ENCODE measurements at regions not wholly inside any gene's neighbourhood (a gene's known extent, or its start where the extent isn't known, plus 50 kb on each side); places are given as distances from the start of the nearest gene placed in this dataset.

GRCh38 chrX:124573468-124573867 is 227.1 kb downstream of the SH2D1A start:
- no peak overlapping the region for H3K27ac Mint-ChIP-seq
- H3K27me3 Mint-ChIP-seq (ENCODE audit: low read depth), result peaks cover 4% of the 10 kb centered on the region
- H3K4me3 Mint-ChIP-seq, result no peak overlapping the region
- no peaks in the 10 kb centered on the region for H3K9me3 Mint-ChIP-seq
- no peaks in the 10 kb centered on the region for H3K36me3 Mint-ChIP-seq (ENCODE audit: low read depth)
- no peaks in the 10 kb centered on the region for H3K4me1 Mint-ChIP-seq (ENCODE audit: low read depth)

GRCh38 chrX:124592744-124593143 is 246.4 kb downstream of the SH2D1A start:
- Mint-ChIP-seq H3K36me3 (ENCODE audit: low read depth) (no peaks in the 10 kb centered on the region), H3K27ac (no peak overlapping the region), H3K27me3 (ENCODE audit: low read depth) (no peaks in the 10 kb centered on the region), H3K4me3 (no peak overlapping the region), H3K9me3 (peaks cover 6% of the 10 kb centered on the region), H3K4me1 (ENCODE audit: low read depth) (no peaks in the 10 kb centered on the region)

- Mint-ChIP-seq H3K27ac (no peak overlapping the region), H3K9me3 (peaks cover 3% of the 10 kb centered on the region), H3K4me1 (ENCODE audit: low read depth) (no peaks in the 10 kb centered on the region), H3K4me3 (no peak overlapping the region), H3K36me3 (ENCODE audit: low read depth) (no peaks in the 10 kb centered on the region), H3K27me3 (ENCODE audit: low read depth) (no peaks in the 10 kb centered on the region)
These were observed 247.8 kb downstream of the SH2D1A start for GRCh38 chrX:124594017-124594651.

DNA sequence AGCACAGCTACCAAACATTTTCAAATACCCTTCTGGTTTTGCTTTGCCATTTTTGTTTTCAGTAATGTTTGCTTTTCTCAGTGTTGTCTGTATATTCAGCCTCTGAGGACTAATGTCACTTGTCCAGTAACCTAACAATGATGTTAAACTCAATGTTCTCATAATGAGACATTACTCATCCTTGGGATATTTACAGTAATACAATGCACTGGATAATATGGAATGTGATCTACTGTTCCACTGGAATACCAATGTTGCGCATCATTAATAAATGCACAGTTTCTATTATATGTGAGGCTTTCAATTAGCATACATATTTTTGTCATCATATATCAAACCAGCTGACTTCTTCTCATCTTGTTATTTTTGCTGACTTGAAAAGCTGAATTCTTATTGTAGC is 259.1 kb downstream of the SH2D1A start:
- Mint-ChIP-seq H3K36me3 (ENCODE audit: low read depth) (no peaks in the 10 kb centered on the region), H3K4me3 (no peak overlapping the region), H3K4me1 (ENCODE audit: low read depth) (no peaks in the 10 kb centered on the region), H3K9me3 (no peaks in the 10 kb centered on the region), H3K27ac (no peak overlapping the region), H3K27me3 (ENCODE audit: low read depth) (no peaks in the 10 kb centered on the region)

GRCh38 chrX:124606724-124607123 is 260.4 kb downstream of the SH2D1A start:
- no peaks in the 10 kb centered on the region for H3K4me1 Mint-ChIP-seq (ENCODE audit: low read depth)

GRCh38 chrX:124619710-124620109 is 273.3 kb downstream of the SH2D1A start:
- H3K27ac Mint-ChIP-seq, result no peak overlapping the region
- no peaks in the 10 kb centered on the region for H3K36me3 Mint-ChIP-seq (ENCODE audit: low read depth)
- H3K4me3 Mint-ChIP-seq, result no peak overlapping the region
- no peaks in the 10 kb centered on the region for H3K9me3 Mint-ChIP-seq
- H3K4me1 Mint-ChIP-seq (ENCODE audit: low read depth), result no peaks in the 10 kb centered on the region
- H3K27me3 Mint-ChIP-seq (ENCODE audit: low read depth), result no peaks in the 10 kb centered on the region

More at GRCh38 chrX:124606724-124607123, 260.4 kb downstream of the SH2D1A start:
- H3K27me3 Mint-ChIP-seq (ENCODE audit: low read depth), result no peaks in the 10 kb centered on the region
- H3K4me3 Mint-ChIP-seq, result no peak overlapping the region
- H3K9me3 Mint-ChIP-seq, result no peaks in the 10 kb centered on the region
- no peak overlapping the region for H3K27ac Mint-ChIP-seq
- H3K36me3 Mint-ChIP-seq (ENCODE audit: low read depth), result no peaks in the 10 kb centered on the region

GRCh38 chrX:124634363-124634762 is 288.0 kb downstream of the SH2D1A start:
- H3K27ac Mint-ChIP-seq, result no peak overlapping the region
- H3K9me3 Mint-ChIP-seq, result no peaks in the 10 kb centered on the region
- H3K4me3 Mint-ChIP-seq, result no peak overlapping the region
- no peaks in the 10 kb centered on the region for H3K36me3 Mint-ChIP-seq (ENCODE audit: low read depth)
- H3K4me1 Mint-ChIP-seq (ENCODE audit: low read depth), result no peaks in the 10 kb centered on the region
- H3K27me3 Mint-ChIP-seq (ENCODE audit: low read depth), result no peaks in the 10 kb centered on the region

DNA sequence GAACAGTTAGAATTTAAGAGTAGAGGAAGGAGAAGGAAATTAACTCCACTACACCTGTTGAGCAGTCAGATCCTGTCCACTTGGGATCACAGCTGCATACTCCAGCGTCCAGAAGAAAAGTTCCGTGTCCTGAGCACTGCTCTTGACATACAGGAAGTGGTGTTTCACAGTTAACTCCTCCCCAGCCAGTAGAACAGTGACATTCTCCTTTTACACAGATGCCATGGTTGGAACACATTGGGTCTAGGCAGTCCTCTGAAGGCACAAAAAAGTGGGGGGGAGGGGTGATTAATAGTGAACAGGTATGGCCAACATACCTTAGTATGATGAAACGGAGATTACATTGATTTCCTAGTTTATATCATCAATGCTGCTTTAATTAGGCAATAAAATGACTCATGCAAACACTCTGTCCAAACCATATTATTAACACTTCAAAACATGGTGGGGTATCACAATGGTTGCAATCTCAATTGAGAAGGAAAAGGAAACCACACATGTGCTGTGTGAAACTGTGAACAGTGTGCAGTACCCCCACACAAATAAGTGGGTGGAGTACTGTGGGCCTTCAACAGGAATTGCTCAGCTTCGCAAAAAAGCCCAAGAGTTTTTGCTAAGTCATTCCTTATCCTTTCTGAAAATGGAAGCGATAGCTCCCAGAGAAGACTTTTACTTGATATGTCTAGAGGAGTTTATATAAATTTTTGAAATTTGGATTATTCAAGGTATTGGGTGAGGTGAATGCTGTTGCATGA is 295.6 kb downstream of the SH2D1A start:
- no peaks in the 10 kb centered on the region for H3K9me3 Mint-ChIP-seq
- no peak overlapping the region for H3K4me3 Mint-ChIP-seq
- no peaks in the 10 kb centered on the region for H3K36me3 Mint-ChIP-seq (ENCODE audit: low read depth)
- no peaks in the 10 kb centered on the region for H3K4me1 Mint-ChIP-seq (ENCODE audit: low read depth)
- no peak overlapping the region for H3K27ac Mint-ChIP-seq
- H3K27me3 Mint-ChIP-seq (ENCODE audit: low read depth), result no peaks in the 10 kb centered on the region

- no peaks in the 10 kb centered on the region for H3K27me3 Mint-ChIP-seq (ENCODE audit: low read depth)
- no peak overlapping the region for H3K27ac Mint-ChIP-seq
- no peak overlapping the region for H3K4me3 Mint-ChIP-seq
- no peaks in the 10 kb centered on the region for H3K9me3 Mint-ChIP-seq
- no peaks in the 10 kb centered on the region for H3K36me3 Mint-ChIP-seq (ENCODE audit: low read depth)
- no peaks in the 10 kb centered on the region for H3K4me1 Mint-ChIP-seq (ENCODE audit: low read depth)
These were observed 300.0 kb downstream of the SH2D1A start for GRCh38 chrX:124646403-124646802.

DNA sequence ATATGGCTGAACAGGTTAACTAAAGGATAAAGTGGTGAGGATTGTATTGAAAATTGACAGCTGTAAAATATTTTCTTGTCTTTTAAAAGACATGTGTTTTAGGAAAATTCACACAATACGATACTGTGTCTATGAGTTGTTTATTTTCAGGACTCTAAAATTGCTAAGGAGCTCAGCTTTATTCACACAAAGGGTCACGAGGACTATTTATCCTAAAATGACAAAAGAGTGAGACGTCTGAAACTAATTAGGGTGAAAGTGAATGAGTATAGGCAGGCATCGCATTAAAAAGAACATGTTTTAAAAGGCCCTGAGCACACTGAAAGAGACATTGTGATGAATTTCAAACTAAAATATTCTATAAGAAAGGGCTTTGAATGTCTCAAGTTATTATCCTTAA is 304.7 kb downstream of the SH2D1A start:
- H3K27me3 Mint-ChIP-seq (ENCODE audit: low read depth), result no peaks in the 10 kb centered on the region
- H3K27ac Mint-ChIP-seq, result no peak overlapping the region
- no peak overlapping the region for H3K4me3 Mint-ChIP-seq
- no peaks in the 10 kb centered on the region for H3K9me3 Mint-ChIP-seq
- no peaks in the 10 kb centered on the region for H3K4me1 Mint-ChIP-seq (ENCODE audit: low read depth)
- H3K36me3 Mint-ChIP-seq (ENCODE audit: low read depth), result no peaks in the 10 kb centered on the region

DNA sequence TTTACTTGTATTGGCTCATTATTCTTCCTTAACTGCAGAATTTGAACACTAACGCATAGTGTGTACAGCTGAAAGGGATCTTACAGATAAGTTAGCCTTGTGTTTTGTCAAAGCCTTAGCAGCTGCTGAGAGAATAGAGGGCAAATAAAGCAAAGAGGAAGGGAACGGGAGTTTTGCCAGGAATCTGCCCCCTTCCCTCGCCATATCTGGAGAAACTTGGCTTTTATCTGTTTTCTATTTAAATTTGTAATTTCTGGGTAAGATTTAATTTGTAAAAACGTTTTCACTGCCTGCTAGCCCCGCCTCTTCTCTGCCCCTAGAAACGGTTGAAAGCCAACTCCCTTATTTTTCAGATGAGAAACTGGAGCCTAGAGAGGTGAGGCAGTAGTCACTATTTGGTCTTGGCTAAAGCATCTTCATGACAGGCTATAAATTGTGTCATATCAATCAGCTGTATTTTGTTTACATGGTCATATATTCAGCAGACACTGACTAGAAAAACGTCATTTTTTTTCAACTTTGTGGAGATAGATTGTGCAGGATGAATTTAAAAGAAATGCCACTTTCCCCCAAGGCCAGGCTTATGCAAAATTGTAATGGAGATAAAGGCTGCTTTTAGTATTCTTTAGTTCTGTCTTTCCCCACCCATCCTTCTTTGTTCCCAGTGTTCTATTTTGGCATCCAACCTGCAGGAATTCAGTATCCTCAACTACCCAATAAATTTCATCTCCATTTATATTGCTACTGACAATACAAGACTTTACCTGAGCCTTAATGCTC is 319.4 kb downstream of the SH2D1A start:
- no peak overlapping the region for H3K4me3 Mint-ChIP-seq
- H3K9me3 Mint-ChIP-seq, result no peaks in the 10 kb centered on the region
- no peaks in the 10 kb centered on the region for H3K27me3 Mint-ChIP-seq (ENCODE audit: low read depth)
- no peaks in the 10 kb centered on the region for H3K36me3 Mint-ChIP-seq (ENCODE audit: low read depth)
- H3K4me1 Mint-ChIP-seq (ENCODE audit: low read depth), result no peaks in the 10 kb centered on the region
- H3K27ac Mint-ChIP-seq, result no peak overlapping the region

DNA sequence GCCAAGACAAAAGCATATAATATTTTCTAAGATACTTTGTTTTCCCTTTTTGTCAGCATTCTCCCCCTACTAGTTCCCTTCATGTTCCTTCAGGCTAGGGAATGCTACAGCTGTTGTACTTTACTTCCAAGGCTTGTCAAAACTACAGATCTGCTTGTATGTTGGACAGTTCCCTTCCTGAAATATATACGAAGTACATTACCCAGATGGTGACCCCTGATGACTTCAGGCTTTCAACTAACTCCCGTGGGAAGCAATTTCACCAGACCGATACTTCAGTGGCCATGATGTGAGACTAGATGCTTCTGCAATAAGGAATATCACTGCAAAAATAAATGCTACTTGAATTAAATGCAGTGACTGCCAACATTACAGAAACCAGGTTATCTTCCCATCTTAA is 332.8 kb downstream of the SH2D1A start:
- H3K9me3 Mint-ChIP-seq, result no peaks in the 10 kb centered on the region
- no peak overlapping the region for H3K27ac Mint-ChIP-seq
- H3K27me3 Mint-ChIP-seq (ENCODE audit: low read depth), result no peaks in the 10 kb centered on the region
- no peaks in the 10 kb centered on the region for H3K4me1 Mint-ChIP-seq (ENCODE audit: low read depth)
- H3K4me3 Mint-ChIP-seq, result no peak overlapping the region
- no peaks in the 10 kb centered on the region for H3K36me3 Mint-ChIP-seq (ENCODE audit: low read depth)

DNA sequence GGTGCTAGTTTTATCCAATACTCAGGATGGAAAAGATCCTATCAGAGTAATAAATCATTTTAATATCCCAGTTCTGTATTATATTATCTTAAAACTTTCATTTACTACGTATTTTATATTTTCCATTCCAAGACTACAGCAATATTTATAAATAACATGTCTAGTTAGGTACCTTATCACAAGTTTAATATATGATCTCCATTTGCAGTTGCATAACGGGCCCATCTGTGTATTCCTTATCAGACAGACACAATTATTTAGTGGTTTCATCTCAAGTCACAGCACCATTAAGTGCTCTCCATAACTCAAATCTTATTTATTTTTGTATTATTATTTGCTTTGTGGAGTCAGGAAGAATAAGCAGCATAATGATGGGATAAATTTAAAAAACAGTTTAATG is 333.9 kb downstream of the SH2D1A start:
- Mint-ChIP-seq H3K9me3 (peaks cover 6% of the 10 kb centered on the region), H3K27ac (no peak overlapping the region), H3K4me3 (no peak overlapping the region), H3K4me1 (ENCODE audit: low read depth) (no peaks in the 10 kb centered on the region), H3K36me3 (ENCODE audit: low read depth) (no peaks in the 10 kb centered on the region), H3K27me3 (ENCODE audit: low read depth) (no peaks in the 10 kb centered on the region)

GRCh38 chrX:124690495-124690894 is 344.1 kb downstream of the SH2D1A start:
- Mint-ChIP-seq H3K4me3 (no peak overlapping the region), H3K27me3 (ENCODE audit: low read depth) (no peaks in the 10 kb centered on the region), H3K36me3 (ENCODE audit: low read depth) (no peaks in the 10 kb centered on the region), H3K9me3 (no peaks in the 10 kb centered on the region), H3K27ac (no peak overlapping the region), H3K4me1 (ENCODE audit: low read depth) (no peaks in the 10 kb centered on the region)

DNA sequence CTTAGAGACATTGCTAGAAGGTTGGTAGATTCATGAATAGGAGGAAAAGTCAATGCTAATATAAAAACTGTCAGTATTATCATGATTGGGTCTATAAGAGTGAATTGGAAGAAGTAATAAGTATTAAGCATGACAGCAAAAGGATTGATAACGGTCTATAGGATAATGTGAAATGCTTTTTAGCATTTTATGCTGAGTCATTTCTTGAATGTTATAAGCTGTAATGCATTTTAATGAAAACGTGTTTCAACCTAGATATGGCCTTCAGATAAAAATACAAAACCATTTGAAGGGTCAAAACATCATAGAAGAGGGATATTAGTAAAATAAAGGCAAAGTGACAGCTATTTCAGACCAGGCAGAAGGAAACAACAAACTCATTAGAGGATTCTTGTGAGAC is 353.5 kb downstream of the SH2D1A start:
- Mint-ChIP-seq H3K36me3 (ENCODE audit: low read depth) (no peaks in the 10 kb centered on the region), H3K4me1 (ENCODE audit: low read depth) (no peaks in the 10 kb centered on the region), H3K4me3 (no peak overlapping the region), H3K9me3 (no peaks in the 10 kb centered on the region), H3K27ac (no peak overlapping the region), H3K27me3 (ENCODE audit: low read depth) (no peaks in the 10 kb centered on the region)

All from T-helper 1 cell treated with Interleukin-12 subunit alpha and Interleukin-12 subunit beta and Interleukin-4 antibody, amounts not matched to agents 30 μg/mL and 1 μg/mL, for 36 hours (primary cell).